NB4 (cell line): ENCODE measurements at regions not wholly inside any gene's neighbourhood (a gene's known extent, or its start where the extent isn't known, plus 50 kb on each side); places are given as distances from the start of the nearest gene placed in this dataset.

Experiments
- CTCF ChIP-seq: IDR thresholded peaks from one replicate; pipeline ENCODE4 v1.5.1; 2012; ENCODE audit warnings: low read depth, low read length
- POLR2A ChIP-seq: IDR thresholded peaks from 2 replicates; pipeline ENCODE4 v1.6.1; 2011; ENCODE audit warnings: mild to moderate bottlenecking; ENCODE audit not compliant: insufficient read length; ENCODE audit errors: extremely low read depth
- TF ChIP-seq, protein P1 (sequence below): IDR thresholded peaks from 2 replicates; pipeline ENCODE4 v1.6.1; 2011; ENCODE audit warnings: low read depth, low read length

- TF ChIP-seq CTCF = no peak
- TF ChIP-seq POLR2A = no peak
- TF ChIP-seq, protein P1, sequence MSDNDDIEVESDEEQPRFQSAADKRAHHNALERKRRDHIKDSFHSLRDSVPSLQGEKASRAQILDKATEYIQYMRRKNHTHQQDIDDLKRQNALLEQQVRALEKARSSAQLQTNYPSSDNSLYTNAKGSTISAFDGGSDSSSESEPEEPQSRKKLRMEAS = no peak
Observed at GRCh38 chr10:118979661-118980060, 49.9 kb upstream of the NANOS1 start.
